Keratinocyte (primary cell): ENCODE measurements at regions not wholly inside any gene's neighbourhood (a gene's known extent, or its start where the extent isn't known, plus 50 kb on each side); places are given as distances from the start of the nearest gene placed in this dataset.

Experiments used
- DNase-seq: peaks from one replicate; pipeline ENCODE4 v3.0.0-alpha.2; 2011; ENCODE audit warnings: low read depth, missing footprints, low spot score
- FAIRE-seq: peaks from 2 replicates; lab custom pipeline; 2011; peaks lifted over from hg19 to GRCh38; lab: Jason Lieb, UNC
- H2AFZ ChIP-seq: 2 replicates; pipeline ENCODE4 v1.6.0; 2012; ENCODE audit warnings: low read length, control low read depth, inconsistent platforms; ENCODE audit not compliant: control insufficient read depth
- H3K27ac ChIP-seq: 2 replicates; pipeline ENCODE4 v1.5.1; 2011; ENCODE audit warnings: low read length; ENCODE audit not compliant: control insufficient read depth, insufficient read depth
- H3K27me3 ChIP-seq: 3 replicates; pipeline ENCODE4 v1.6.0; 2011; ENCODE audit warnings: low read length; ENCODE audit not compliant: control insufficient read depth, insufficient read depth; ENCODE audit errors: extremely low read depth
- H3K36me3 ChIP-seq, 2 experiments: 2 replicates in 1 of 2; 3 replicates in 1 of 2; pipeline ENCODE4 v1.5.1; 2011; ENCODE audit warnings: low read length in 2 of 2, mild to moderate bottlenecking in 1 of 2; ENCODE audit not compliant: control insufficient read depth in 2 of 2, insufficient read depth in 2 of 2; ENCODE audit errors: extremely low read depth in 1 of 2
- H3K4me1 ChIP-seq: 3 replicates; pipeline ENCODE4 v1.5.1; 2011; ENCODE audit warnings: low read length; ENCODE audit not compliant: control insufficient read depth, insufficient read depth; ENCODE audit errors: extremely low read depth
- H3K4me2 ChIP-seq: 3 replicates; pipeline ENCODE4 v1.6.0; 2011; ENCODE audit warnings: low read depth, low read length; ENCODE audit not compliant: control insufficient read depth, insufficient read depth; ENCODE audit errors: extremely low read depth
- H3K4me3 ChIP-seq, 3 experiments: fragments of 200-600 bp in 1 of 3; sonication (generic) in 1 of 3; 2 replicates in 2 of 3; 3 replicates in 1 of 3; pipeline ENCODE4 v1.5.1; 2011 to 2016; ENCODE audit warnings: low read length in 3 of 3, mild to moderate bottlenecking in 3 of 3, control low read depth in 2 of 3, inconsistent platforms in 1 of 3, low read depth in 1 of 3, mixed read lengths in 1 of 3, mixed run types in 1 of 3, moderate library complexity in 1 of 3; ENCODE audit not compliant: control insufficient read depth in 2 of 3, insufficient read depth in 2 of 3; ENCODE audit errors: extremely low read depth in 1 of 3
- H3K79me2 ChIP-seq: 2 replicates; pipeline ENCODE4 v1.6.0; 2012; ENCODE audit warnings: low read length; ENCODE audit not compliant: control insufficient read depth, insufficient read depth
- H3K9ac ChIP-seq: 3 replicates; pipeline ENCODE4 v1.6.0; 2011; ENCODE audit warnings: low read length; ENCODE audit not compliant: control insufficient read depth, insufficient read depth; ENCODE audit errors: extremely low read depth
- H3K9me1 ChIP-seq: 3 replicates; pipeline ENCODE4 v1.6.0; 2011; ENCODE audit warnings: low read length; ENCODE audit not compliant: control insufficient read depth, insufficient read depth; ENCODE audit errors: extremely low read depth
- H3K9me3 ChIP-seq: 2 replicates; pipeline ENCODE4 v1.5.1; 2012; ENCODE audit warnings: low read depth, low read length; ENCODE audit not compliant: control insufficient read depth
- H4K20me1 ChIP-seq: 3 replicates; pipeline ENCODE4 v1.6.0; 2011; ENCODE audit warnings: low read length; ENCODE audit not compliant: control insufficient read depth, insufficient read depth; ENCODE audit errors: extremely low read depth
- CTCF ChIP-seq, 3 experiments: IDR thresholded peaks in 1 of 3; conservative IDR thresholded peaks in 1 of 3; optimal IDR thresholded peaks in 1 of 3; 2 replicates in 2 of 3; 3 replicates in 1 of 3; pipeline versions ENCODE3 to v1.5.1; 2011; ENCODE audit warnings: low read length in 3 of 3, mild to moderate bottlenecking in 3 of 3, moderate library complexity in 2 of 3, control low read depth in 1 of 3, inconsistent platforms in 1 of 3; ENCODE audit not compliant: insufficient read depth in 2 of 3; ENCODE audit errors: extremely low read depth in 1 of 3
- EZH2 ChIP-seq: IDR thresholded peaks from one replicate; pipeline ENCODE4 v1.6.1; 2012; ENCODE audit warnings: inconsistent platforms, mild to moderate bottlenecking, low read length, moderate library complexity
- dilution Hi-C: fragments of 300-500 bp; cut with MboI; formaldehyde crosslinking; loops from one replicate; pipeline ENCODE4 v1.7.0; 2020; ENCODE audit warnings: low sequenced_read_pairs; ENCODE audit not compliant: extremely low pct_ligation_motif_present

- H4K20me1 ChIP-seq = no peaks in the 10 kb centered on the region
- H3K36me3 ChIP-seq = no peaks in the 10 kb centered on the region
- no peaks in the 10 kb centered on the region for H3K9me3 ChIP-seq
- H3K9me1 ChIP-seq = no peaks in the 10 kb centered on the region
- TF ChIP-seq EZH2 (no peak), CTCF (optimal IDR thresholded peaks at IDR 0.05 in 1 of 3, IDR thresholded peaks at IDR 0.05 in 1 of 3, conservative IDR thresholded peaks at IDR 0.05 in 1 of 3; ENCODE audit: extremely low read depth in 1 of 3, insufficient read depth in 2 of 3, low read length in 3 of 3) (no peak)
- no peak overlapping the region for H2AFZ ChIP-seq
- dilution Hi-C loops = no loop called here
- peaks cover 5% of the 10 kb centered on the region for H3K4me1 ChIP-seq
- DNase-seq (no peak), FAIRE-seq (no peak)
- no peak overlapping the region for H3K9ac ChIP-seq
- H3K79me2 ChIP-seq = no peaks in the 10 kb centered on the region
- no peaks in the 10 kb centered on the region for H3K27me3 ChIP-seq
- no peak overlapping the region for H3K4me2 ChIP-seq
- H3K4me3 ChIP-seq = no peak overlapping the region
- H3K27ac ChIP-seq = no peak overlapping the region
These were observed 137.0 kb upstream of the KRAS start for GRCh38 chr12:25387732-25388050.

GRCh38 chr12:25386831-25387731 is 136.4 kb upstream of the KRAS start:
- dilution Hi-C loops = no loop called here

More at GRCh38 chr12:25386831-25387731, 136.4 kb upstream of the KRAS start:
- H3K9me1 ChIP-seq = no peaks in the 10 kb centered on the region
- H3K27ac ChIP-seq = peak overlapping the region; percentile 98
- H3K9me3 ChIP-seq = no peaks in the 10 kb centered on the region
- H3K27me3 ChIP-seq = no peaks in the 10 kb centered on the region
- H4K20me1 ChIP-seq = no peaks in the 10 kb centered on the region
- H3K4me1 ChIP-seq = peaks cover 5% of the 10 kb centered on the region
- H2AFZ ChIP-seq = peak overlapping the region; percentile 88
- no peaks in the 10 kb centered on the region for H3K79me2 ChIP-seq
- peak; percentile 73 to 77 (median 75) for TF ChIP-seq CTCF (optimal IDR thresholded peaks at IDR 0.05 in 1 of 3, IDR thresholded peaks at IDR 0.05 in 1 of 3, conservative IDR thresholded peaks at IDR 0.05 in 1 of 3; ENCODE audit: extremely low read depth in 1 of 3, insufficient read depth in 2 of 3, low read length in 3 of 3)
- TF ChIP-seq EZH2 = no peak
- DNase-seq (peak; percentile 35), FAIRE-seq (peak; percentile 71)
- no peaks in the 10 kb centered on the region for H3K36me3 ChIP-seq
- peak overlapping the region; percentile 95 for H3K4me2 ChIP-seq
- H3K4me3 ChIP-seq = peak overlapping the region; percentile 75 to 95 (median 93)
- H3K9ac ChIP-seq = peak overlapping the region; percentile 98
